ENCODE measurements at regions not wholly inside any gene's neighbourhood (a gene's known extent, or its start where the extent isn't known, plus 50 kb on each side); places are given as distances from the start of the nearest gene placed in this dataset.
"Not testable (repeated sequence)": the region's sequence is repeated elsewhere in the genome, so short reads cannot be mapped to it uniquely, and the experiment has no call there.

DNA sequence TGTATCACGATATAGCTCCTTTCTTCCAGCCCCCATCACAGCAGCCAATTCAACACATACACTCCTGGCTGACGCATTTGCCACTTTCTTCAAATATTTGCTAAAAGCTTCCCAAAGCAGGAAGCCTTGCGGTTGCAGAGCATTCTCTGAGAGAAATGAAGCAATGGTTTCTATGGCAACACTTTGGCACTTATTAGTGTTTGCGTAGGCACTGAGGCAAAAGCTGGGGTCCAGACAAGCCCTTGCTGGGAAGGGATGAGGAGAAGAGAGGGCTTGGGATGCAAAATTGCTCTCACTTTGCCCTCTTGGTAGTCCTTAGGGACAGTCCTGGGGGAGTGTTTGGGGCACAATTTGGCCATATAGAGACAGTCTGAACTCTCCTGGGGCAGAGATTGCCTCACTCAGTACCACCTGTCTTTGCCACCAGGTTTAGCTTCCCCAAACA is 55.0 kb upstream of the PAK3 start:
- no peak overlapping the region for H3K27ac Mint-ChIP-seq
- H3K9me3 Mint-ChIP-seq = no peaks in the 10 kb centered on the region
- H3K4me3 Mint-ChIP-seq = no peak overlapping the region
- ChIA-PET POLR2A (no interaction called here), CTCF (no interaction called here)
- intact Hi-C loops (cut with micrococcal nuclease) = no loop called here
- ATAC-seq (ENCODE audit: low read depth) = no peak
- no peaks in the 10 kb centered on the region for H3K4me1 Mint-ChIP-seq
- DNase-seq = no peak
- no peaks in the 10 kb centered on the region for H3K36me3 Mint-ChIP-seq (ENCODE audit: low read depth)
- H3K27me3 Mint-ChIP-seq = no peaks in the 10 kb centered on the region
- TF ChIP-seq, protein P1, sequence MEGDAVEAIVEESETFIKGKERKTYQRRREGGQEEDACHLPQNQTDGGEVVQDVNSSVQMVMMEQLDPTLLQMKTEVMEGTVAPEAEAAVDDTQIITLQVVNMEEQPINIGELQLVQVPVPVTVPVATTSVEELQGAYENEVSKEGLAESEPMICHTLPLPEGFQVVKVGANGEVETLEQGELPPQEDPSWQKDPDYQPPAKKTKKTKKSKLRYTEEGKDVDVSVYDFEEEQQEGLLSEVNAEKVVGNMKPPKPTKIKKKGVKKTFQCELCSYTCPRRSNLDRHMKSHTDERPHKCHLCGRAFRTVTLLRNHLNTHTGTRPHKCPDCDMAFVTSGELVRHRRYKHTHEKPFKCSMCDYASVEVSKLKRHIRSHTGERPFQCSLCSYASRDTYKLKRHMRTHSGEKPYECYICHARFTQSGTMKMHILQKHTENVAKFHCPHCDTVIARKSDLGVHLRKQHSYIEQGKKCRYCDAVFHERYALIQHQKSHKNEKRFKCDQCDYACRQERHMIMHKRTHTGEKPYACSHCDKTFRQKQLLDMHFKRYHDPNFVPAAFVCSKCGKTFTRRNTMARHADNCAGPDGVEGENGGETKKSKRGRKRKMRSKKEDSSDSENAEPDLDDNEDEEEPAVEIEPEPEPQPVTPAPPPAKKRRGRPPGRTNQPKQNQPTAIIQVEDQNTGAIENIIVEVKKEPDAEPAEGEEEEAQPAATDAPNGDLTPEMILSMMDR (IDR thresholded peaks at IDR 0.05) = no peak

DNA sequence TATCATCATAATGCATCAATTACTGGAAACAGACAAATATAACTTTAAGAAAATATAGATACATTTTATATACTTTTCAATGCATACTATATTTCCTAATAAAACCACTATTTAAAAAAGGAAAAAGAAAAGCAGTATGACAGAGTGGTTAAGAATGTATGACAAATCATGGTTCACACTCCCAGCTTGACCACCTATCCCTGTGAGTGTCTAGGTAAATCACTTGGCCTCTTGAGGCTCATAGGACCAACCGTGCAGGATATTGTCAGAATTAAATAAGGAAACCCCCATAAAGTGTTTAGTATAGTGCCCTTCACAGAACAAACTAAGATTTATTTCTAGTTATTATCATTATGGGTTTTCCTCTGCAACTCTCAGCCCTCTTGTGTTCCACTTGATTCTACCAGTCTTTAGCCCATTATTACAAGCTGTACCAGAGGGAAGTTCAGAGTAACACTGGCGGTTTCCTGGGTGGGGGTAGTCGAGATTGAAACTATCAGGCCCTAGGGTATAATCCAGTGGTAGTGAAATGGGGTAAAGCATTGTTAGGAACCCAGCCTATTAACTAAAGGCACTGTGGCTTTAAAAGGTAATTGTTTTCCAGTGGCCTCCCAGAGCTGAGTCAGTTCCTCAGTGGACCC is 55.5 kb upstream of the PAK3 start:
- TF ChIP-seq, protein P1 (IDR thresholded peaks at IDR 0.05) = no peak
- CTCF ChIA-PET = no interaction called here
- H3K36me3 Mint-ChIP-seq (ENCODE audit: low read depth) = no peaks in the 10 kb centered on the region
- H3K9me3 Mint-ChIP-seq = no peaks in the 10 kb centered on the region
- H3K27me3 Mint-ChIP-seq = no peaks in the 10 kb centered on the region
- H3K4me3 Mint-ChIP-seq = no peak overlapping the region
- H3K27ac Mint-ChIP-seq = no peak overlapping the region
- H3K4me1 Mint-ChIP-seq = no peaks in the 10 kb centered on the region
- intact Hi-C loops (cut with micrococcal nuclease) = no loop called here
- ATAC-seq (ENCODE audit: low read depth) (no peak), DNase-seq (no peak)
- POLR2A ChIA-PET = no interaction called here

DNA sequence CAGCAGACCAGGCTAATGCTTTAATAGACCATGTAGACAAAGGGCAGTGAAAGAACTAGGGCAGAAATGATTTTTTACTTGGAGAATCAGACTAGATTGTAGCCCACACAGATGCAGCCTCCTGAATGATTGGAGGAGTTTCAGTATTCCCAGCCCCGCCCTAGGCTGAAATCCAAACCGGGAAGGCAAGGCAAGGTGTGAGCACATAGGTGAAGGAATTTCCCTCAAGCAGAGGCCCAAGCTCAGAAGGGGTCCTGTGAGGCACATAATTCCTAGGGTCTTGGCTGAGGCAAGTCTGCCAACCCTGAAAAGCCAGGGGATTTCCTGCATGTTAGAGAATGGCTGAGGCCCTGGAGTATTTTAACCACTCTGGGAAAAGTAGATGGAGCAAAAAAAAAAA is 56.4 kb upstream of the PAK3 start:
- CTCF ChIA-PET = no interaction called here
- Mint-ChIP-seq H3K4me1 (no peaks in the 10 kb centered on the region), H3K27ac (no peak overlapping the region), H3K36me3 (ENCODE audit: low read depth) (no peaks in the 10 kb centered on the region), H3K4me3 (no peak overlapping the region), H3K27me3 (no peaks in the 10 kb centered on the region), H3K9me3 (no peaks in the 10 kb centered on the region)
- POLR2A ChIA-PET = no interaction called here
- intact Hi-C loops (cut with micrococcal nuclease) = no loop called here
- ATAC-seq (ENCODE audit: low read depth) = no peak
- TF ChIP-seq, protein P1 (IDR thresholded peaks at IDR 0.05) = no peak
- no peak for DNase-seq

- TF ChIP-seq, protein P1 (IDR thresholded peaks at IDR 0.05) = no peak
- Mint-ChIP-seq H3K27me3 (no peaks in the 10 kb centered on the region), H3K27ac (no peak overlapping the region), H3K9me3 (no peaks in the 10 kb centered on the region), H3K4me3 (no peak overlapping the region), H3K36me3 (ENCODE audit: low read depth) (no peaks in the 10 kb centered on the region), H3K4me1 (no peaks in the 10 kb centered on the region)
- DNase-seq = no peak
- no peak for ATAC-seq (ENCODE audit: low read depth)
- ChIA-PET POLR2A (no interaction called here), CTCF (no interaction called here)
- intact Hi-C loops (cut with micrococcal nuclease) = no loop called here
Measured at GRCh38 chrX:111035991-111036390, 60.0 kb upstream of the PAK3 start.

DNA sequence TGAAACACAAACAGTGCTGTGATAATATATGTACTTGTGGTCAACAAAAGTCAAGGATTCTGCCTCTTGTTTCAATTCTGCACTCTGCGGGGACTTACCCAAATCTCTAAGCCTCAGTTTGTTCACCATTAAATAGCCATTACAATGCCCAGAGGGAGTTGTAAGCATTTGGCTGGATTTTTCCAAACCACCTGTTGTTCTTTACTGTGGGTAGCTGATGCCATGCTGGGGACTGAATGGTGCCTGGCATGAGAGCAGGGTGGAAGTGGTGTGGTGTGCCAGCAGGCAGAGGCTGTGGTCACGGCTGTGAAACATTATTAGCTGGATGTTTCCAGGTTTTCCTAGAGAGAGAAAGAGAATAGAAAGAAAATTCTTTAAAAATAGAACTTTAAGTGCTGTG is 60.7 kb upstream of the PAK3 start:
- Mint-ChIP-seq H3K9me3 (no peaks in the 10 kb centered on the region), H3K4me1 (no peaks in the 10 kb centered on the region), H3K36me3 (ENCODE audit: low read depth) (no peaks in the 10 kb centered on the region), H3K27ac (no peak overlapping the region), H3K27me3 (no peaks in the 10 kb centered on the region), H3K4me3 (no peak overlapping the region)
- TF ChIP-seq, protein P1 (IDR thresholded peaks at IDR 0.05) = no peak
- DNase-seq (no peak), ATAC-seq (ENCODE audit: low read depth) (no peak)
- intact Hi-C loops (cut with micrococcal nuclease) = no loop called here
- ChIA-PET CTCF (no interaction called here), POLR2A (no interaction called here)

- H3K27me3 Mint-ChIP-seq; H3K36me3 Mint-ChIP-seq (ENCODE audit: low read depth); intact Hi-C loops (cut with micrococcal nuclease); H3K4me1 Mint-ChIP-seq; H3K9me3 Mint-ChIP-seq; POLR2A ChIA-PET; ATAC-seq (ENCODE audit: low read depth); H3K27ac Mint-ChIP-seq; DNase-seq; CTCF ChIA-PET; H3K4me3 Mint-ChIP-seq: not testable (repeated sequence)
Measured at GRCh38 chrX:111022998-111023397, 73.0 kb upstream of the PAK3 start.

All from activated B cell treated with CpG ODN at 0.5 μM for 24 hours (primary cell).